ENCODE measurements at regions not wholly inside any gene's neighbourhood (a gene's known extent, or its start where the extent isn't known, plus 50 kb on each side); places are given as distances from the start of the nearest gene placed in this dataset.

DNA sequence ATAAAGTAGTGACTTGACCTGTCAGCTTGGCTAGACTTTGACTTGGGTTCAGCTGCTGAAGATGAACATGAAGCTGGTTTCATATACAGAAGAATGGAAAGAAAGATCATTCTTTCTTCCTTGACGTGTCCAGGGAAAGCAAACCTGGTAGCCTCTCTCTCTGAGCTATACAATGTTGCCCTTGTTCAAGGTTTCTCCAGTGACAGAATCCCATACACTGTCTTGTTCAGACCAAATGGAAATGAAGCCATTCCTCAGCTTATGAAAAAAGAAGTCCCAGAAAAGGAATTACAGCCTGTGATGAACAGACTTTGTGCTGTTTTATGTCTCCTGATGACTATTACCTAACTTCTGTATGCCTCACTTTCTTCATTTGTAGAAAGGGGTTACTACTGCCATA, 349.8 kb upstream of the KLF4 start:
- Histone ChIP-seq H3K9me3 (no peaks in the 10 kb centered on the region), H3K4me3 (no peak overlapping the region), H3K4me1 (no peaks in the 10 kb centered on the region), H3K36me3 (no peaks in the 10 kb centered on the region), H3K27ac (replicated peaks in 1 of 4) (no peak overlapping the region), H3K27me3 (no peaks in the 10 kb centered on the region)
- no peak for DNase-seq (ENCODE audit: extremely low spot score)
- intact Hi-C loops (cut with DNase I), result no loop called here
- WGBS, result 100% methylated on average over 1 of the region's 1 CpG
- no peak for TF ChIP-seq POLR2AphosphoS5 (IDR thresholded peaks at IDR 0.05)
- TF ChIP-seq, protein P1, sequence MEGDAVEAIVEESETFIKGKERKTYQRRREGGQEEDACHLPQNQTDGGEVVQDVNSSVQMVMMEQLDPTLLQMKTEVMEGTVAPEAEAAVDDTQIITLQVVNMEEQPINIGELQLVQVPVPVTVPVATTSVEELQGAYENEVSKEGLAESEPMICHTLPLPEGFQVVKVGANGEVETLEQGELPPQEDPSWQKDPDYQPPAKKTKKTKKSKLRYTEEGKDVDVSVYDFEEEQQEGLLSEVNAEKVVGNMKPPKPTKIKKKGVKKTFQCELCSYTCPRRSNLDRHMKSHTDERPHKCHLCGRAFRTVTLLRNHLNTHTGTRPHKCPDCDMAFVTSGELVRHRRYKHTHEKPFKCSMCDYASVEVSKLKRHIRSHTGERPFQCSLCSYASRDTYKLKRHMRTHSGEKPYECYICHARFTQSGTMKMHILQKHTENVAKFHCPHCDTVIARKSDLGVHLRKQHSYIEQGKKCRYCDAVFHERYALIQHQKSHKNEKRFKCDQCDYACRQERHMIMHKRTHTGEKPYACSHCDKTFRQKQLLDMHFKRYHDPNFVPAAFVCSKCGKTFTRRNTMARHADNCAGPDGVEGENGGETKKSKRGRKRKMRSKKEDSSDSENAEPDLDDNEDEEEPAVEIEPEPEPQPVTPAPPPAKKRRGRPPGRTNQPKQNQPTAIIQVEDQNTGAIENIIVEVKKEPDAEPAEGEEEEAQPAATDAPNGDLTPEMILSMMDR (IDR thresholded peaks at IDR 0.05), result no peak
- TF ChIP-seq POLR2A (IDR thresholded peaks at IDR 0.05; ENCODE audit: low read depth), result no peak
- TF ChIP-seq EP300 (IDR thresholded peaks at IDR 0.05), result no peak

DNA sequence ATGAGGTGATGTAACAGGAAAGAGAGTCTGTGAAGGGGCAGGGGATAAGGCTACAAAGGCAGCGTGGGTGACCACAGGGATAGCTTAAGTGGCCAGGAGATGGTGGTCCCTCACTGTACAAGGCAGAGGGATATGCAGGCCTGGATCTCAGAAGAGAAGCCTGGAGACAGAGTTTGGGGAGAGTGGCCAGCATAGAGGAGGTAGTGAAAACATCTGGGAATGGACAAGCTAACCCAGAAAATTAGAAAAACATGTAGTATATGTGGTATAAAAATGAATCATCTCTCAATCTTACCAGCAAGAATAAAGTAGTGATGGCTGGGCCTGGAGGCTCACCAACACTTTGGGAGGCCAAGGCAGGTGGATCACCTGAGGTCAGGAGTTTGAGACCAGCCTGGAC, 349.2 kb upstream of the KLF4 start:
- intact Hi-C loops (cut with DNase I), result no loop called here
- Histone ChIP-seq H3K27me3 (no peaks in the 10 kb centered on the region), H3K4me3 (no peak overlapping the region), H3K36me3 (no peaks in the 10 kb centered on the region), H3K9me3 (no peaks in the 10 kb centered on the region), H3K4me1 (no peaks in the 10 kb centered on the region), H3K27ac (replicated peaks in 1 of 4) (no peak overlapping the region)
- WGBS, result 100% methylated on average over 1 of the region's 1 CpG
- no peak for DNase-seq (ENCODE audit: extremely low spot score)
- TF ChIP-seq POLR2AphosphoS5 (IDR thresholded peaks at IDR 0.05), result no peak
- TF ChIP-seq, protein P1 (IDR thresholded peaks at IDR 0.05), result no peak
- TF ChIP-seq POLR2A (IDR thresholded peaks at IDR 0.05; ENCODE audit: low read depth), result no peak
- TF ChIP-seq EP300 (IDR thresholded peaks at IDR 0.05), result no peak

DNA sequence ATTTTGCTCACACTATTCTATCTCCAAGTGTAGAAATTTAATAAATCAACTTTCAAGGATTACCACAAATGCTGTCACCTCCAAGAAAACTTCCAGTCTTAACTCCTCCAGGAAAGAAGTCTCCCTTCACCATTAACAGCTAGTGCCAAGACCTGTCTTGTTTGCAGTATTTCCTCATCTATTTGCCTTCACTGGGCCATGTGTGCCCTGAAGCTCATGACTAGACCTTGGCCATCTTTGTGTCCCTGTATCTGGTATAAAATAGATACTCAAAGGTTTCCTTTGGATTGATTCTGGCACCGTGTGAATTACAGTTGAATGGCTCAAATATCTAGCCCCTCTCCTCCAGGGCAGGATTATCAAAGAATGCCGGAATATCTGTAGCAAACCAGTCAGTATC, 346.7 kb upstream of the KLF4 start:
- TF ChIP-seq, protein P1 (IDR thresholded peaks at IDR 0.05), result no peak
- no peak for TF ChIP-seq EP300 (IDR thresholded peaks at IDR 0.05)
- TF ChIP-seq POLR2AphosphoS5 (IDR thresholded peaks at IDR 0.05), result no peak
- no peak for TF ChIP-seq POLR2A (IDR thresholded peaks at IDR 0.05; ENCODE audit: low read depth)
- WGBS, result 100% methylated on average over 2 of the region's 2 CpGs
- Histone ChIP-seq H3K27ac (replicated peaks in 1 of 4) (no peak overlapping the region), H3K36me3 (no peaks in the 10 kb centered on the region), H3K4me3 (no peak overlapping the region), H3K9me3 (no peaks in the 10 kb centered on the region), H3K4me1 (no peaks in the 10 kb centered on the region), H3K27me3 (no peaks in the 10 kb centered on the region)
- intact Hi-C loops (cut with DNase I), result no loop called here
- no peak for DNase-seq (ENCODE audit: extremely low spot score)

DNA sequence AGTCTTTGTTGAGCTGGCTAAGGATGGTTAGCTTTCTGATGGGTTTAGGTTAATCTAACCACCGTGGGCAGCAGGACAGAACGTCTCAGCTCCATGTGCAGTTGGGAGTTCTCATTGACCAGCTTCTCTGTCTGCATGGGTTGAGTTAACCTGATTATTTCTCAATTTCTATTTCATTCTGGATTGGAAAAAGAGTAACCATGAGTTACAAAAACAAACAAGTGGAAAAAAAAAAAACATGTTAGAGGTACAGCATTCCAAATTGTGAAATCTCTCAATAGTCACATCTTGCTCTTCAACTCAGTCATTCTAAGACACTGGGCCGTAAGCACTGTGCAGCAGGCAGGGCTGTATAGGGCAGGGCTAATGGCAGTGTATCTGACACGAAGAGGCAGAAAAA, 343.7 kb upstream of the KLF4 start:
- WGBS, result 79% methylated on average over 4 of the region's 4 CpGs
- Histone ChIP-seq H3K36me3 (no peaks in the 10 kb centered on the region), H3K27me3 (no peaks in the 10 kb centered on the region), H3K9me3 (no peaks in the 10 kb centered on the region), H3K4me3 (no peak overlapping the region), H3K27ac (replicated peaks in 1 of 4) (no peak overlapping the region), H3K4me1 (no peaks in the 10 kb centered on the region)
- TF ChIP-seq, protein P1 (IDR thresholded peaks at IDR 0.05), result no peak
- TF ChIP-seq POLR2AphosphoS5 (IDR thresholded peaks at IDR 0.05), result peak in 1 of 2 donors; percentile 46
- DNase-seq (ENCODE audit: extremely low spot score), result no peak
- intact Hi-C loops (cut with DNase I), result no loop called here

DNA sequence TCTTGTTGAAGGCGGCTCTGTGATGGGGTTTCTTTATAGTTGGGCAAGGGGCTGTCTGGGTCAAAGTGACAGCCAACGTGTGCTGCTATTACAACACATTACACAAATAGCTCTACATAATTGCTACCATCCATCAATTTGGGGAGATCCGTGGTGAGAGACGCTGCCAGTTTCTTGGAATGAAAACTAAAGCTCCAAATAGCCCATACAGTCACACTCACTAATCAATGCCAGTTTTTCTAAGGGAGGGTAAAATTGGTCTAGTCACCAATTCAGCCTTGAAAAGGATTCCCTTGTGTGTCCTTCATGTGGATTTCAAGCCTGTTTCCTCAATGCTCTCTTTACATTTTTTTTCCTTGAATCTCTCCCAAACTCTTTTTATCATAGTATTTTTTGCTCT, 343.3 kb upstream of the KLF4 start:
- no peak for TF ChIP-seq POLR2A (IDR thresholded peaks at IDR 0.05; ENCODE audit: low read depth)
- TF ChIP-seq EP300 (IDR thresholded peaks at IDR 0.05), result no peak
- no peak for TF ChIP-seq POLR2AphosphoS5 (IDR thresholded peaks at IDR 0.05)
- TF ChIP-seq, protein P1 (IDR thresholded peaks at IDR 0.05), result no peak
- no peak overlapping the region for H3K27ac ChIP-seq (replicated peaks in 1 of 4)
- no peak overlapping the region for H3K4me3 ChIP-seq
- H3K9me3 ChIP-seq, result no peaks in the 10 kb centered on the region
- H3K27me3 ChIP-seq, result no peaks in the 10 kb centered on the region
- DNase-seq (ENCODE audit: extremely low spot score), result no peak
- H3K36me3 ChIP-seq, result no peaks in the 10 kb centered on the region
- intact Hi-C loops (cut with DNase I), result no loop called here
- H3K4me1 ChIP-seq, result no peaks in the 10 kb centered on the region
- 38% methylated on average over 4 of the region's 4 CpGs for WGBS
